Stimulated activated CD4-positive, alpha-beta T cell treated with anti-CD3 and anti-CD28 coated beads, TNF-alpha, amount 100 ng/mL, for 1 hour (primary cell): ENCODE measurements at regions not wholly inside any gene's neighbourhood (a gene's known extent, or its start where the extent isn't known, plus 50 kb on each side); places are given as distances from the start of the nearest gene placed in this dataset.
"Not testable (repeated sequence)": the region's sequence is repeated elsewhere in the genome, so short reads cannot be mapped to it uniquely, and the experiment has no call there.

Source experiments
- DNase-seq, 3 donors: peaks; one replicate each; pipeline ENCODE4 v3.0.0-alpha.2; 2020; ENCODE audit warnings: low read depth in 3 of 3, low spot score in 1 of 3

DNA sequence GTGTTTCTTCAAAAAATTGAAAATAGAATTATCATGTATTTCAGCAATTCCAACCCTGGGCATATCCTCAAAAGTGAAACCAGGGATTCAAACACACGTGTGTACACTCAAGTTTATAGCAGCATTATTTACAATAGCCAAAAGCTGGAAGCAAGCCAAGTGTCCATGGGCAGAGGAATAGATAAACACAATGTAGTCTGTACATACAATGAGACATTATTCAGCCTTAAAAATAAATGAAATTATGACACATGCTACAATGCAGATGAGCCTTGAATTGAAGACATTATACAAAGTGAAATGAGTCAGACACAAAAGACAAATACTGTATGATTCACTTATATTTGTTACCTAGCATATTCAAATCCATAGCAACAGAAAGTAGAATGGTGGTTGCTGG lies 853.4 kb downstream of the STIM2 start:
- no peak for DNase-seq

DNA sequence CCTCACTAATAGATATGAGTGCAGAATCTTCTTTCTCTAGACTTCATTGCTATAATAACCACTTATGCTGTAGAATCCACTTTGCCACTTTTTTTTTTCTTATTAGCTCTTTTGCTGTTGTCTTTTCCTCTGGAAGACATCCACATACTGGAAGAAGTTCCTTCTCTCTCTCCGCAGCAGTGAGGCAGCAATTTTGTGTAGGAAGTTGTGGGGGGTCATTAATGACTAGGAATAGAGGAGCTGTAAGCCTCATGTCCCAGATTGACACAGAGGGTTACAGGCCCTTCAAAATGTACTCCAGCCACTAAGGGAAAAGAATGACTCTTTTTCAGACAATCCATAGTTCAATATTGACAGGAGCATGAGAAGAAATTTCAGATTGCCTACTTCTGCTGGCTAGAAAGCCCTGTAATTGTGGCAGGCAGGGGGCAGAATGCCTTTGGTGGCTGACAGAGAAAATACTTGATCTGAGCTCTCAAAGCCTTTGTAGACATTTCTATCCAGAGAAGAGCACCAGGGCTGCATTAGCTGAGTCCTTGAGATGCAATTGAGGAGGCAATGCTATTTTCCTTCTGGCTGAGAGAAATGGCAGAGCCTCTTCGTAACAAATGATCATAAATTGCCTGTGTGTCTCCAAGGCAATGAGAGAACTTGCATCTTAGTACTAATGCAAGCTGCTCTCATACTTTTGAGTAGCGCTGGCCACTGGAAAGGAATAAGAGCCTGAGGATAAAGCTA lies 856.2 kb downstream of the STIM2 start:
- no peak for DNase-seq

DNA sequence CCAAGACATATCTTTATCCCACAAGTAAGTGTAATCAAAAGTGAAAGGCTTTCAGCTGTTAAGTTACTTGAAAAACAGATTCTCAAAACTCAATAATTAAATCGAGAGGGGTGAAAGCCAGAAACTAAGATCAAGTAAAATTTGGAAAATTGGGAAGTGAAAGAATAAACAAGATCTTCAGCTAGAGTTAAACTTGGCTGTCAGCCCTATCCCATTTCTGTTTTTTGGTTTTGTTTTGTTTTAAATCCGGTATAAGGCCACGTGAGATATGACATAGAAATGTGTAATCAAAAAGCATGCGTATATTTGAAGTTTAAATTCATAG lies 856.8 kb downstream of the STIM2 start:
- no peak for DNase-seq

DNA sequence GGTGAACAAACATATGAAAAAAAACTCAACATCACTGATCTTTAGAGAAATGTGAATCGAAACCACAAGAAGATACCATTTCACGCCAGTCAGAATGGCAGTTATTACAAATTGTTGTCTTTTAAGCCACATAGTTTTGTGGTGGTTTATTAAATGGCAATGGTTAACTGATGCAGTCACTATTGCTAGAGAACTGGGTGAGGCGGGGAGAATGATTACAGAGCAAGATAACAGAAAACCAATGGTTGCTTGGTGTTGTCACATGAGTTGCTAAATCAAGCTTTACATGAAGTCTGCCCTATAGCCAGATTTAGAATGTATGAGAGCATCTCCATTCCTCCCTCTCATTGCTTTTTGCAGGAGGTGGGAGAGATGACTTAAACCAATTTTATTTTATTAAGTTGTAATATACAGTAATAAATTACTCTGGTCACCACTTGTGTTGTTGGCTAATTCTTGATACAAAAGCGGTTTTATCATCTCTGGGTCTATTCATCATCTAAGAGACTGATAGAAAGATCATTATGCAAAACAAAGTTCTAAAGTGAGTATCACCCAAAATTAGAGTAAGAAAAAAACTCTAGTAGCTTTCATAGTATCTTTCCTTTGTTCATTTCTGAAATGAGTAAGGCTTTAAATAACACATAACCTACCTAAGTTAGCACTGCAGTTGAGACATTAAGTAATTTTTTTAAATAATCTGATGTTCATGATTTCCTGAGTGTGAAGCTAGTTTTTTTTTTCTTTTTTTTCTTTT lies 859.5 kb downstream of the STIM2 start:
- no peak for DNase-seq

DNA sequence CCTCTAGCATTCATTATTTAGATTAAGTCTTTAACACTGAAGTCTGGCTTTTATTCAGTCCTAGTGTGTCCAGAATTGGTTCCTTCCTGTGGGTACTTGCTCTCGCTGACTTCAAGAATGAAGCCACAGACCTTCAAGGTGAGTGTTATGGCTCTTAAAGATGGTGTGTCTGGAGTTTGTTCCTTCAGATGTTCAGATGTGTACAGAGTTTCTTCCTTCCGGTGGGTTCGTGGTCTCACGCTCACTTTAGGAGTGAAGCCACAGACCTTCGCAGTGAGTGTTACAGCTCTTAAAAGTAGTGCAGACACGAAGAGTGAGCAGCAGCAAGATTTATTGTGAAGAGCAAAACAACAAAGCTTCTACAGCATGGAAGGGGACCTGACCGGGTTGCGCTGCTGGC lies 860.6 kb downstream of the STIM2 start:
- no peak for DNase-seq

DNA sequence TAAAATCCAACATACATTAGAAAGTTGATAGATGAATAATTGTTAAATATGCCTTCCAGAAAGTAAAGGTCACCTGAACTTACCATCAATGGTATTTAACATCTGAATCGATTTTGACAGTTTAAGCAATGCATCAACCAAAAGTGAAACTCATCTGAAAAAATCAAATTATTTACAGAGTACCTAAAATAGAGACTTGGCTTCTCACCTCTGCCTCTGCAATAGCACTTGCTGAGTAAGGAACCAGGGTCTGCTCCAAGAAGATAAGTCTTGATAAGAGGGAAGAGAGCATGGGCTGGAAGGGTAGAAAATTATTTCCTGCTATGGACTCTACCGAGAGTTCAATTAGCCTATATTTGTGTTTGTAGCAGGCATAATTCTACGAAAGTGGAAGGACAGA lies 868.3 kb downstream of the STIM2 start:
- no peak for DNase-seq

DNA sequence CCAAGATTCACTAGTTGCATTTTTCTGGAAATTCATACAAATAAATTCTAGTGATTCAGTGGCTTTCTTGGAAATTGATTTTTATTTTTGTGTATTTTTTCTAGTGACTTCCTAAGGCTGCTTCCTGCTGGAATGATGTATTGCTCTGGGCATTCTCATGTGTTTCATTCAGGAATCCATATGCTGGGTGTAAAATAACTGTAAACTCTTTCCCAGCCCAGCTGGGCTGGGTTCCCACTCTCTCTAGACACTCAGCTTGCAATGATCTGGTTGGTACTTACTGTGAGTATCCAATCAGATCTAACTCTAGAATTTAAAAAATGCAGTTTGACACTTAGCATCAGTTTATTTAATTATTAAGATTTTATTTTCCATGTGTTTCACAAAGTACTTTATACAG lies 882.2 kb downstream of the STIM2 start:
- DNase-seq: no peak

DNA sequence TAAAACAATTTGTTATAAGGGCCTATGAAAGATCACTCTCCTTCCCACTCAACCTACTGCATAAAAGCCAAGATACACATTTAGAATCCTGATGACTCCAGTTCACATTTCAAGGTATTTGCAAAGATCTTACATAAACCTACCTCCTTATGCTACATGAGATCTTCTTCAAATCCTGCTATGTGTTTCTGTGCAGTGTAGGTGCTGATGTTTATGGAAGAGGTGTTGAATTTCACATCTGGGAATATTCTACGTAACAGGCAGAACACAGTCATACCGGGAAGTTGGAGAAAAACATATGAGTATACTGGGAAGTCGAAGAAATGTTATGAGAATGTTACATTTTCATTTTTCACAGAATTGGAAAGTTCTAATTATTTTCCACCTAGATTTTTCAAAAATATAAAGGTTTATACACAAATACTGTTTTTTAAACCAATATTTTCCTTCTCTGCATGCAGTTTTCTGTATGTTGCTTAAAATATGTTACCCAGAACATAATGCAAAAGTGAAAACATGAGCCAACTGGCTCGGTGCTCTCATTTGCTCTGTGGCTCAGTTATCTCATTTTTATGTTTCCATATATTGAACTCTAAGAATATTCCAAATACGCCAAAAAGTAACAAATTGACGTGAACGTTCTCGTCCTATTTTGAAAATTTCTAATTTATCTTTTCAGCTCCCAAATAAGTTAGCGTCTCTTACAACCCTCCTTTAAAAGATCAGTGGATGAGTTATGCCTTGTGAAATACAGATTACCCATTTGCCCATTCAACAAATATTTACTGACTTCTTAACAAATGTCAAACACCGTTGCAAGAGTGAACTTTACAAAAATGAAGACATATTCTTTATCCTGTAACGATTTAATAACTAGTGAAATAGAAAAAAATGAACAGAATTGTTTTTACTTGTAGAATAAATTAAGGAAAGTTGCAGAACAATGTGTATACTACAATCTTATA lies 899.3 kb downstream of the STIM2 start:
- DNase-seq: no peak

DNA sequence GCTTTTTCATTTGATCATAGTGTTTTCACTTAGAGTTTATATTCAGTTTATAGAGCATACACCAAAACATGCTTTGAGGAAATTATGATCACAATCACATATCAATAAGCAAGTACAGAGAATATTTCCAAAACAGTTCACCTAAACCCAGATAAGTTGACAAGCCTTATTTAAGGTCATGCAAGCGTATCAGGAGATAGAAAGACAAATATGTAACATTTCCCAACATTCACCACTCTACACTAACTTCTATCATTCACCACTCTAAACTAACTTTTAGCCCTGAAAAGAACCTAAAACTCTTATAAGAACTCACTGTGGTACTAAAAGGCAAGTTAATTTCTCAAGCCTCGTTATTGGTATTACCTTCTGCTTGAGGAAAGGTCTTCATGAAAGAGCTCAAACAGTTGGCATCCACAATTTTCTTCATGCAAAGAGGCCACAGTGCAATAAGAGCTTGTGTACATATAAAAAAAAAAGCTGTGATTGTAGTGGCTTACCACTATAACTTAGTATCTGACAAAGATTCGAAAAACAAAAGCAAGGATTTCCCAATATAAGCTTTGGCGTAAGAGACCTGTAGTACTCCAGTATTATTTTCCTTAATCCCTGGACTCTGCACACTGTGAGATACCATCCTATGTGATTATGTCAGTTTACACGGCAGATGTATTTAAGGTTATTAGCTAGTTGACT lies 903.3 kb downstream of the STIM2 start:
- no peak for DNase-seq

DNA sequence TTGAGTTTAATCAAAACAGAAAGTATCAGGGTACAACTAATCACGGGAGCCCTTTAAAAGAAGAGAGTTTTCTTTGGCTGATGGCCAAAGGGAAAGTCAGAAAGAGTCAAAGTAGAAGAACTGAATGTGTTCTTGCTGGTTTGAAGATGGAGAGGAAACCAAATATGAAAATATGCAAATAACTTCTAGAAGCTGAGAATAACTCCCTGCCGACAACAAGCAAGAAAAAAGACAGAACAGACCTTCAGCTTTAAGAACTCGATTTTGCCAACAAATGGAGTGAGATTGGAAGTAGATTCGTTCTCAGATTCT lies 903.8 kb downstream of the STIM2 start:
- no peak for DNase-seq

DNA sequence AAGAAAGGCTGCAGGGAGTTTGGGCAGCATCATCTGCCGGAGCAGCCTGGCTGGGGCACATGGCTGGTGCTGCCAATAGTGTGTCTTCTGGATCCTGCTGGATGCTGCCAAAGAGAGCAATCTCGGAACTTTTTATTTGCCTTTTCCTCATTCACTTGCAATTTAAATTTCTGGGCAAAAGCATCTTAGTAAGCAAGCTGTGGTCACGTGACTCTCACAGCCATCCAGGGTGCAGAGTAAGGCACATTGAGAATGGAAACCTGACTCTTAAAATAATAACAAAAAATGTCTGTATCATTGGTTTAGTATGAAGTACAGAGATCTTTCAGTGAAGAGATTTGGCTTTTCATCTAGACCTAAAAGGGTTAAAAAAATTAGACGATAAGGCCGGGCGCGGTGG lies 910.3 kb downstream of the STIM2 start:
- DNase-seq: no peak

DNA sequence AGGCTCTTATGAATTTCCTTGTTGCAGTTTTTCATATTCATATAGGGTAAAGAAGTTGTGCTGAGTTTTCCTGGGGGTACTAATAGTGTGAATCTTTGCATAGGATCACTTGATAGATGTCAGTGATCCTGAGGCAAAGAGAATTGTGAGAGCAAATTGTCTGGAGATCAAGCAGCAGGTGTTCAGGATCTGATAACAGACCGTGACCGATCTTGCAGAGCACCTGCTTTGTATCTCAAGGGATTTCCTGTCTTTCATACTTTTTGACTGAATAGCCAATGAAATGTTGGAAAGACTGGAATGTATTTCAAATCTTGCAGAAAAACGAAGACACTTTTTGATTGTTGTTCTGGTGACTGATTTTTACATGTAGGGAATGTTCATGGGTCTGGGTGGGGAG lies 914.5 kb downstream of the STIM2 start:
- DNase-seq: no peak

DNA sequence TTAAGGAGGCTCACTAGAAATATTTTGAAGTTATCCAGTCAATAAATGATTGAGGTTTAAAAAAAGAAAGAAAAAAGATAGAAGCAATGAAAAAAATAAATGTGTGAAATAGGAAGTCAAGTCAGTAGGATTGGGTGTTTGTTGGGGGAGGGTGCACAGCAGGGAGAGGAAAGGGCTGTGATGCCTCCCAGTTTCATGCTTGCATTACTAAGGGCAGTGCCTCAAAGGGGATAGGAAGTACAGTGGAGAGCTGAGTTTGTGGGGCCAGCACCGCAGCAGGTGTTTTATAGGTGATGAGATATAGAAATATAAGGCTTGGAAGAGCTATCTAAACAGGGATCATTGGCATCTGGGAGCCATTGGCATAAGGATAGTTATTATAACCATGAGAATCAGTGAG lies 919.2 kb downstream of the STIM2 start:
- no peak for DNase-seq

DNA sequence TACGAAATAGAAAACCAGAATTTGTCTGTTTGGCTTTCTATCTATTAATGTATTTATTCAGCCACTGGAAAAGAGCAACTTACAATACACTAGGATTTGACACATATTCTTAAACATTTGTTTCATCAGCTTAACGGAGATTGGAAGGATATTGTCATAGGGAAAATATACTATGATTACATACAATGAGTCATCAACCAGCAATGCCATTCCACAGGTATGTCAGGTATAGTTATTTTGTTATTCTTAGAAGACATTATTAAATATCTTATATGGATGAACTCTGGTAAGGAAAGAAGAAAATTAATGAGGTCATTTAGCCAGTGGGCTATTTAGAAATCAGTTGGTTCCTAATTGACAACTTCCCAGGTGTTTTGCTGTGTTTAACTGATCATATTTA lies 926.6 kb downstream of the STIM2 start:
- no peak for DNase-seq

DNA sequence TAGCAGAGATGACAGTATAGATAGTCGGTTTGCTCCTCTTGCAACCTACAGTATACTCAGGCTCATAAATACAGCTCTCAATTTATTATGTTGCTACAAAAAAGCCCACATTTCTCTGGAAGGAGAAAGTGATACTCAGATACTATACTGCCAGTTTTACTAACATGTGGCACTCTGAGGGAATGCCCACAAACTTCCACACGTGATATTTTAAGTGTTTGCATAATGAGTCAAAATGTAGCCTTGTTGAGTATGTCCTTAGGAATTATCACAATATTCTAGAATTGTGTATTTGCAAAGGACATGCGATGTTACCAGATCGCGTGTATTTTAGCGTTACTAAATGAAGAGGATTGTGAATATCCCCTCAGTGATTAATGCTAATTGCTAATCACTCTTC lies 929.1 kb downstream of the STIM2 start:
- no peak for DNase-seq

DNA sequence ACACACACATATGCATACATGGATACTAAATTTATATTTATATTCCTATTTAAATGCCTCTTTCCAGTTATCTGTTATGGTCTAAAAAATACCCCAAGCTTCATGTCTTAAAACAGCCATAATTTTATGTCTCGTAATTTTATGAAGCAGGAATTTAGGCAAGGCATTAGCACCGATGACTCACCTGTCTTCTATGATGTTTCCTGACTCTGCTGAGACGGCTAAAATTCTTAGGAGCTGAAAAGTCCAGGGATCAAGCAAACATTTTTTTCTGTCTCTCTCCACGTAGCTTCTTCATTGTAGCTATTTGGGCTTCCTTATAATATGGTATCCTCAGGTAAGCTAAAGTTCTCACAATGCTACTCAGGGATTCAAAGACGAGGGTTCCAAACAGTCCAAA lies 930.3 kb downstream of the STIM2 start:
- DNase-seq: no peak

DNA sequence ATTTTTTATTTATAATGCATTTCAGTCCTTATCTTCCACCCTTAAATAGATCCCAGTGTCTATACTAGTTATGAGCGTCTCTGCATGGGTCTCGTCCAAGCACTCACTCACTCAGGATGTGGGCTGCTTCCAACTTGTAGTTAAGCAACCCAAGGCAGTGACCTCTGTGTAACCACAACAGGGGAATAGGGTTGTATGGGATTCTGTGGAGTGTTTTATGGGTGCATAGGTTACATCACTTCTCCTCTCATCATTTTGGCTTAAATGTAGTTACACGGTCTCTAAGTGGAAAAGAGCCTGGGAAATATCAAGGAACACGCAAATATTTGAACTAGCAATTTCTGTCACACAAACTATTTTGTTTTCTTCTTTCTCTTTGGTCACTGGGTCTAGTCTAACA lies 931.0 kb downstream of the STIM2 start:
- DNase-seq: no peak

DNA sequence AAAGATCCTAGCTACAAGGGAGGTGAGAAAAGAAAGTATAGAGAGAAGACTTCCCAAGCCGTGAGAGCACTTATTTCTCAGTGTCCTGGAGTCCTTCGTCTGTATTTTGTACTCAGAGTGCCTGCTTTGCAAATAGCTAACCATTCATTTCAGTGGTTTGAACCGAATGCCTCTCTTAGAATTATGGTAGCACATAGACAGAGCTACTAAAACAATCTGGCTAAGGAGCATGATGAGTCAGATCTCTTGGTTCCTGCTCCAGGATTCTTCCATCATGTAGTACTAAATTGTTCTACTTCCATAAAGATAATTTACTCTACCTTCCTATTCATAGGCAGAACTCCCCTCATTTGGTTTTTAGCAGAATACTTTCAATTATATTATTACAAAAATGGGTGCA lies 946.6 kb downstream of the STIM2 start:
- DNase-seq: no peak

DNA sequence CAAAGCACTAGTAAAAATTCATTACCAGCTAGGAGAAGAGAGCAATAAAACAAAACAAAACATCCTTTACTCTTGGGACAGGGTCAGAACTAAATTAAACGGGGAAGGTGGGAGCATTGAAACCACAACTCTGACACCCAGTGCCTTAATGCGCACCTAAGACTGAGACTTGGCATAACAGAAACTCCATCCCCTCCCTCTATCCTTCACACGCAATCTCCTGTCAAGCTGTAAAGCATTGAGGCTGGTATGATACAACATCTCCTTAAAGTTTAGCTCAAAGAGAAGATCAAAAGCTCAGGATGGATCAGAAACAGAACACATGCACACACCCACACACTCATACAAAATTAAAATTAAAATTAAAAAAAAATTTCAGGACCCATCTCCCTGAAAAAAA lies 951.3 kb downstream of the STIM2 start:
- no peak for DNase-seq

DNA sequence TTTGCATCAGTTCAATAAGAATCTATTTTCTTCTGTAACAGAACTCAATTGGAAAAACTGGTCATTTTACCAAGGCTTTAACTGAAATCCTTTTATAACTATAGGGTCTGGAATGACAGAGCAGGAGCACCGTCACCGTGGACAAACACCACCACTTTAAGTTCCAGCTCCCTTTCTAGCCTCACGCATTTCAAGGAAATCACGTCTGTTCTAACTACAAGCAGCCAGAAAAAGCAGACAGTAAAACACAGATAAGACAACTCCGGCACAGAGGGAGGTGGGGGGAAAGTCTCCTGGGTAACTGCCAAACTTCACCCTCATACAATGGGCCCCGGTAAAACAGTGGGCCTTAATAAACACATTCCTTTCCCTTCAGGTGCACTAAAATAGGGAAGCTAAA lies 952.6 kb downstream of the STIM2 start:
- DNase-seq: not testable (repeated sequence)

DNA sequence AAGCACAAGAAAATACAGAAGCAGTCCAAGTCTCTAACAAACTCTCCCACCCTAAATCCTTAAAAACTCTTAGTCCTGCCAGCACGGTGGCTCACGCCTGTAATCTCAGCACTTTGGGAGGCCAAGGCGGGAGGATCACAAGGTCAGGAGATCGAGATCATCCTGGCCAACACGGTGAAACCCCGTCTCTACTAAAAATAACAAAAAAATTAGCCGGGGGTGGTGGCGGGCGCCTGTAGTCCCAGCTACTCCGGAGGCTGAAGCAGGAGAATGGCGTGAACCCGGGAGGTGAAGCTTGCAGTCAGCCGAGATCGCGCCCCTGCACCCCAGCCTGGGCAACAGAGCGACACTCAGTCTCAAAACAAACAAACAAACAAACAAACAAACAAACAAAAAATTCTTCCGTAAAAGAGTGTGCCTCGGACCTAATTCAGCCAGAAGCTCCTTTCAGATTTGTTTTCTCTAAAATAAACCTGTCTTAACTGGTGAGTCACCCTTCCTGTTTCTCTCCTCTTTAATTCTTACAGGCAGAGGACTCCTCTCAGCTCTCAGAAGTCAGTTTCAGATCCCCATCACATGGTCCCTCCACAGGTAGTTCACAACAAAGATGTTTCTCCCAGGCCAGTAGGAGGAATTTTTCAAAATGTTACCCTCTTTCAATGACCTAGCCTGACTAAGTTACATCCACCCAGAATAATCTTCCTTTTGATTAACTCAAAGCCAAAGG lies 953.2 kb downstream of the STIM2 start:
- DNase-seq: not testable (repeated sequence)
